HG02970 (cell line): ENCODE measurements at regions not wholly inside any gene's neighbourhood (a gene's known extent, or its start where the extent isn't known, plus 50 kb on each side); places are given as distances from the start of the nearest gene placed in this dataset.

Experiments
- ATAC-seq: cut with Tn5 transposase; IDR thresholded peaks from one replicate; pipeline ENCODE4 v1.9.1; 2021; ENCODE audit warnings: mild to moderate bottlenecking, moderate library complexity, moderate number of reproducible peaks; ENCODE audit not compliant: unreplicated experiment, low FRiP score

GRCh38 chr20:54355631-54356280, 119.6 kb upstream of the DOK5 start:
- ATAC-seq = no peak

DNA sequence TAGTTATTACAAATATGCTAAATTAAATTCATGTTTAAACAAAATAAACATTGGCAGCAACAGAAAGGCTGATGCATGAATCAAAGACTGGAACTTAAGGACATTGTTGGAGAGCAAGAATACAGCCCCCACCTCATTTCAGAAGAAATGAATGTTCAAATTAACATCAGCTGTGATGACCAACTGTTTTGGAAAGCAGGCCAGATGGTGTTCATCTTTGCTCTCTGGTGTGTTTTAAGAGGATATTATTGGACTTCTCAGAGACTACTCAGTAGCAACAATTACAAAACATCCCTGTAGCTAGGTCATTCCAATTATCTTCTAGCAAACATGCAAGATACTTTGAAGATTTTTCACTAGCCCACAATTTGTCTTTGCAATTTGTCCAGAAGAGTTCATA, 118.6 kb upstream of the DOK5 start:
- ATAC-seq = no peak

DNA sequence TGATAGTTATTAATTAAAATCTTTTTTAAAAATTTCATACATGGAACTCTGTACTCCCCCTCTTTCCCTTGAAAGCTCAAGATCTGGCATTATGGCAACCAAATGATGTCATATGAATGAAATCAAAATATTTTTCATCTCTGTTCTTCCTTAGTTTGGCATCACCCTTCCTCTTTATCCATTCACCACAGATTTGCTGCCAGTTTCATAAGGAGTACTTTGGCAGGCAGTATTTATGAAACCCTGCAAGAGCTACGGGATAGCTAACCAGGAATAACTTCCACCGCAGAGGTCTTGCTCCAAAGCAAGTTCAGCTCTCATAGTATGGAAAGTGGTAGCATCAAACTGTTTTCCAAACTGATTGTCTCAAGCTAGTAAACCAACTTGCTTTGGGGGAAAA, 113.9 kb upstream of the DOK5 start:
- no peak for ATAC-seq

GRCh38 chr20:54362283-54362682, 113.1 kb upstream of the DOK5 start:
- ATAC-seq = no peak

- ATAC-seq = no peak
These were observed 111.0 kb upstream of the DOK5 start for GRCh38 chr20:54364365-54364764.

- no peak for ATAC-seq
These were observed 110.5 kb upstream of the DOK5 start for GRCh38 chr20:54364919-54365318.

- no peak for ATAC-seq
These were observed 108.6 kb upstream of the DOK5 start for GRCh38 chr20:54366669-54367344.

DNA sequence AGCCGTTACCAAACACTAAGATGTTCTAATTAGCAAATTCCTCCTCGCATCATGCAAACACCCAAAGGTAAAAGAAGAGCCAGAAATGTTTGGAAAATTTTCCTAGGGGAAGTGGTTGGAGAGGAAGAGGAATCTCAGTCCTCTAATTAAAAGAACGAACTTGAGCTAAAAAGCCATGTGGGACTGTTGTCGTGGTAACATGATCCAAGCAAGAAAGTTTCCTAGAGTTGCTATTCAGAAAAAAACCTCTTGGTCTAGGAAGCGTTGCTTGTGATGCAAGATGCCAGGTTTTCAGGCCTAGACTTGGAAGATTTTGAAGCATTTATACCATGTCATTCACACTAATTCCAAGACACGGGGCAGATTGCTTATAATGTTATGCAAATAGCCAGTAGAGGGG, 106.8 kb upstream of the DOK5 start:
- ATAC-seq = no peak

DNA sequence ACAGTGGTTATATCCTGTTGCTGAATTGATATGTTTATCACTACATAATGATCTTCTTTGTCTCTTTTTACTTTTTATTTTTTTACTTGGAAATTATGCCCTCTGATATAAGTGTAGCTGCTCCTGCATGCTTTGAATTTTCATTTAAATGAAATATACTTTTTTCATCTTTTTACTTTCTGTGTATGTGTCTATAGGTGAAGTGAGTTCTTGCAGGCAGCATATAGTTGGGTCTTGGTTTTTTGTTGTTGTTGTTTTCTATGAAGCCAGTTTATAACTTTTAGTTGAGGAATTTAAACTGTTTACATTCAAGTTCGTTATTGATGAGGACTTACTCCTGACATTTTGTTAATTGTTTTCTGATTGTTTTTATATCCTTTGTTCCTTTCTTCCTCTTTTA, 103.1 kb upstream of the DOK5 start:
- ATAC-seq = no peak

DNA sequence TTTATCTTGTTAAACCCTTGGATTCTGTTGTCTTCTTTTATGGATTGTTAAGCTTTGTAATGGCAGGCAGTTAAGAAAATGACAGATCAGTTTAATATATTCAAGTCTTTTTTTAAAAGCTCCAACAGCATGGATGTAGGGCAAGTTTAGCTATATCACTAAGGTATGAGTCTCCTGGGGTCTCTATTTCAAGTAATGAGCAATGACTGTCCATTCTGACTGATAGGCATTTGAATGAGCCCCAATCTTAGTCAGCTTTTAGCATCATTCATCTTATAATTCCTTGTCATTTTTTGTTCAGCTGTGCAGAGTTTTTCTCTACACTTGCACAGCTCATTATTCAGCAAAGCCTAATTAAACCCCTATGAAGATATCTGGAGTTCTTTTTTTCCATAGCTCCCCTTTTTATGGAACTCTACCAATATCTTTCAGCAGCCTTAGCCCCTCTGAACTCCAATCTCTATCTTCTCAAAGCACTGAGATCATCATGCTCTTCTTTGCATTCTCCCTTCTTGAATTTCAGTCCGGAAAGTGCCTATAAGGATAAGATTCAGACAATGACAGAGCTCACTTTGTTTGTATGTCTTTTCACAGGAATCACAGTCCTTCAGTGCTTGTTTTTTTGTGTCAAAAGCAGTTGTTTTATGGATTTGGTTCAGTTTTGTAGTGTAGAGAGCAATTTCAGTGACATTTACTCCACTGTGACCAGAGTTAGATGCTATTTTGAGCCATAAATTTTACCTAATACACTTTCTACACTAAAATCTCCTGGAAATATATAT, 97.2 kb upstream of the DOK5 start:
- no peak for ATAC-seq

DNA sequence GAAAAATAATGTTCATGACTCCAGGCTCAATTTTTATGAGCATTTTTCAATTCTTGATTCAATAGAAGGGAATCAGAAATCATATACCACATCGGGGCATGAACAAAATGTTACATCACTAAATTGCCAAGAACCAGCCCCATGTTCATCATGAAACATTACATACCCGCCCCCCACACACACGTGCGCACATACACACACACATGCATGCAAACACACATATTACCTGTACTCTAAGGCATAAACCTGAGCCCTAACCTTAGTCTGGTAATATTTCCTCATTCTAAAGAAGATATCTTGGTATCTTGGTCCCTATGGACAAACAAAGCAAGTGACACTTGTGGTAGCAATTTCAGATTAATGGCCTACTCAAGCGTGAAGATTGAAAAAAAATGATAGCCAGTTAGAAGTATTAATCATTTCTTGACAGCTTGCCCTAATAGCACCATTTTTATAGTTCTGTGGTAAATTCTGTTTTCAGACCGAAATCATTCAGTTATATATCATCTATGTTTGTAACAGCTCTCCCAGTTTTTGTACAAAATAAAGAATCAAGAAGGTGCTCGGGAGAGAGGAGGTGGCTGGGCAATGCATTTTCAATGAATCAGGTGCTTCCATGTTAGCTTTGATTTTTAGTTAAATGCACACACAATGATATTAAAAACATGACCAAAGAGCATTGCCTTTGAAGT, 95.4 kb upstream of the DOK5 start:
- ATAC-seq = no peak

DNA sequence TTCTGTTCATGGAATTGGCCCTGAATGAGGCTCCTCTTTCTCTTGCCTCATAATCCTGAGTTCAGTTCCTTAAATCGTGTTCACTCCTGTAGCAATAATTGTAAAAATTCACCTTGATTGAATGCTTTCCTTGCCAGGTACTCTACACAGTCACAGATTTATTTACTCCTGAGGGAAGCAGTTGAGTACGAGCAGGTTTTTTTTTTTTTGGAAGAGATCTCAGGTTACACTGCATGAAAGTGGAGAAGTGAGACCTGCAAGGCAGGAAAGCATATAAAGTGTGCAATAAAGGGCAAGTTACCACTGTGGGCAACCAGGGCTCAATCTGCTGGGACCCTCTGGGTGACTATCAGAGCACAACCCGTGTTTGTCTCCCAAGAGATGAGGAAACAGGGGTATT, 93.0 kb upstream of the DOK5 start:
- ATAC-seq = no peak

DNA sequence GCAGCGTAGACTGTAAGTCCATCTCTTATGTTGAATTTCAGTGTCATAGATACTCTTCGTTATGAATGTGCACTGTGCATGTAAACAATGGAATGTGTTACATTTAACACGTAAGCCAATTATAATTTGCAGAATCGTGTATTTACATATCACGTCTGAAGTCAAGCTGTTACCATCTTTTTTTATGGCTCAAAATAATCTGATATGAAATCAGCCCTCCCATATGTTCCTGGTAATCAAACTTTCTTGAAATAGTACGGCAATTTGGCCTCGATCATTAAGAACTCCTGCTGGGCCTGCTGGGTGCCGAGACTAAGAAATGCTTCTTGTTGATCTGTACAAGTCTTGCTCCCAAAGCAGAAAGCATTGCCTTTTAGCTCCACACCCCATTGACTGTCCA, 89.6 kb upstream of the DOK5 start:
- no peak for ATAC-seq

GRCh38 chr20:54389596-54390280, 85.7 kb upstream of the DOK5 start:
- no peak for ATAC-seq

DNA sequence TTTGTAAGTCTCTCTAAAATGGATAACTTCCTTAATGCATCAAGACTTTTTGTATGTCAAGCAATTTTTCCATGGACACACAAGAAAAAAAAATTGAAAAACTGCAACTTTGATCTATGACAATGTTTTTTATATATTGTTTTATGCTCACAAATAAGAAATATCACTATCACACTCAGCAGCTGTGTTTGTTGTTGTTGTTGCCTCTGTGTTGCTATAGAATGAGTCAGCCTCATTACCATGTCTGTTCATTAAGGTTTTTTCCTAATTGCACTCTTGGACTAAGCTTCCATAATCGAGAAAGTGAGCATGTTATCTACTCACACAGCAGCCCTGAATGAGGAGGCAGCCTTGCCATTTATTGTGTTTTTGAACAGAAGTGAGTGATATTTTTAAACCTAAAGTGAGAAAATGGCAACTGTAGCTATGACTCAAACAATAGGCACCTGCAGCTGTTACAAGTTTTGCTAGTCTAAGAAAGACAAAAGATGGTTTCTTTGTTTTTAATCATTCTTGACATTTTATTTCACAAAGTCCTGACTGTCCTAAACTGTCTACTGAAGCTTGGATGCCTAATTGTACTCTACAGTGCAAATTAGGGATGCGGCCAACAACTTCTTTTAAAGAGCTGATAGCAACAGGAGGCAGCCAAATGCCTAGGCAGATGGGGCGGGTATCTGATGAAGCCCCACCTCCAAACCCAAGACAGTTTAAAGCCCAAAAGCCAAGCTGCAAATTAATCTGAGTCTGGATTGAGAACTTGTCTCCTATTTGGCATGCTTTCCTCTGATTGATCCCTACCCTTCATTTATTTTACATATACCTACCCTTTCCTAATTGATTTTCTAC, 77.9 kb upstream of the DOK5 start:
- no peak for ATAC-seq

GRCh38 chr20:54398814-54399213, 76.6 kb upstream of the DOK5 start:
- ATAC-seq = no peak

DNA sequence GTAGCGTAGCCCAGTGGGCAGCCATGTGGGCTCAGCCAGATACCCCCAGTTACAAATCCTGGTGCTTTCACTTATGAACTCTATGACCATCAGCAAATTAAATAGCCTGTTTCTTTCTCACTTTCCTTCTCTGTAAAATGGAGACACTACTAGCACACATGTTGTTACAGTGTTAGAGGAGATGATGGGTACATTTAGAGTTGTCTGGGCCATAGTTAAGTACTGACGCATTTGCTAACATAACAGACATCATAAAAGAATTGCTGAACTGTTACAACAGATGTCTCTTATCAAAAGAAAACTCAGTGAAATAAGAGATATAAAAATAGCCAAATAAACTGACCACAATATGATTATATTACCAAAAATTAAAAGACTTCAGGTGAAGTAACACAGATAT, 69.9 kb upstream of the DOK5 start:
- no peak for ATAC-seq

DNA sequence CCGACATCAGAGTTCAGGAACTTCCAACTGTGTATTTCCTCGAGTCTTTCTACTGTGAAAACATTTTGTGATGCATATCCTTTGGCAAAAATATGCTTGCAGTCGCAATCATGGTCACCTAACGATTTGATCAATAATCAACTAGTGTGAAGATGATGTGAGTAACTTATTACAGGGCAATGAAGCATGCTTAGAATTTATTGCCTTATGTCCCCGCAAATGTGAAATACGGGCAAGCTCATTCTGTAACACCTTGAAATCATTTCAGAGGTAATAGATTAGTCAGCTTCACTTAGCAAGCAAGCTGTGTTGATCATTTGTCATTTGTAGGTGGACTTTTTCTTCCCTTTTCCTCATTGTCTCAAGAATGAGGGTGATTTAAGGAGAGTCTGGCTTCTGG, 67.9 kb upstream of the DOK5 start:
- ATAC-seq = no peak

DNA sequence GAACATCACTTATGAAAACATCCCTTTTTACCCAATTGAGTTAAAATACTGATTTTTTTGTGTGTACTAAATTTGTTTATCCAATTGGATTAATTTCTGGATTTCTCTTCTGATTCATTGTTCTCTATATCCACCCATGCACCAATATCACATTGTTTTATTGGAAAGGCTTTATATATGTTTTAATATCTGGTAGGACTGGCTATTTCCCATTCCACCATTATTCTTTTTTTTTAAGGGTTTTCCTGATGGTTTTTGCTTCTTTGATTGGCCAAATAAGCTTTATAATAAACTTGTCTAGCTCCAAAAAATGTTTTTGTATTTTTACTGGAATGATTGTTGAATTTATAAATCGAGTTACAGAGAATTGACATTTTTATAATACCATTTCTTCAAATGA, 59.4 kb upstream of the DOK5 start:
- no peak for ATAC-seq

DNA sequence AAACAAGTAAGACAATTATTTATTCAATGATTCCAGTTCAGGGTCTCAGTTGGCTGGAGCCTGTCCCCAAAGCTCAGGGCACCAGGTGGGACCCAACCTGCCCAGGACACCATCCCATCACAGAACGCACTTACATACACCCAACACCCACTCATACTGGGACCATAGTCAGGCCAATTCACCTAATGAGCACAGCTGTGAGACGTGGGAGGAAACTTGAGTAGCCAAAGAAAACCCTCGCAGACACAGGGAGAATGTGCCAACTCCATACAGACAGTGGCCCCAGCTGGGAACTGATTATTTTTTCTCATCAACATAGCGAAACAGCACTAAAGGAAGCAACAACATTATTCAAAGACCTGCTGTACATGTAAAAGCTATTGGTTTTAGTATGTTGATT, 58.6 kb upstream of the DOK5 start:
- ATAC-seq = no peak
